Epithelial cell of esophagus (primary cell): ENCODE measurements at regions not wholly inside any gene's neighbourhood (a gene's known extent, or its start where the extent isn't known, plus 50 kb on each side); places are given as distances from the start of the nearest gene placed in this dataset.

Experiments
- DNase-seq: peaks from one replicate; pipeline ENCODE4 v3.0.0; 2010; ENCODE audit warnings: low read depth
- H3K4me3 ChIP-seq: 2 replicates; pipeline ENCODE4 v1.5.1; 2011; ENCODE audit warnings: mild to moderate bottlenecking, low read length, control low read depth
- CTCF ChIP-seq: IDR thresholded peaks from 2 replicates; pipeline ENCODE4 v1.5.1; 2011; ENCODE audit warnings: low read depth, mild to moderate bottlenecking, low read length, control low read depth, inconsistent platforms; ENCODE audit not compliant: insufficient read depth; ENCODE audit errors: missing control alignments

- no peak for TF ChIP-seq CTCF
- H3K4me3 ChIP-seq: no peak overlapping the region
- DNase-seq: no peak
Measured at GRCh38 chr1:95562230-95562629, 328.2 kb downstream of the RWDD3 start.

GRCh38 chr1:95572002-95572401 lies 338.0 kb downstream of the RWDD3 start:
- no peak overlapping the region for H3K4me3 ChIP-seq
- no peak for DNase-seq
- no peak for TF ChIP-seq CTCF

GRCh38 chr1:95572962-95573361 lies 339.0 kb downstream of the RWDD3 start:
- H3K4me3 ChIP-seq: no peak overlapping the region
- no peak for TF ChIP-seq CTCF
- DNase-seq: no peak

- no peak for TF ChIP-seq CTCF
- DNase-seq: no peak
- H3K4me3 ChIP-seq: no peak overlapping the region
Measured at GRCh38 chr1:95575291-95575690, 341.3 kb downstream of the RWDD3 start.

- peak; percentile 89 for DNase-seq
- TF ChIP-seq CTCF: no peak
- H3K4me3 ChIP-seq: no peak overlapping the region
Measured at GRCh38 chr1:95578462-95578861, 344.5 kb downstream of the RWDD3 start.

- no peak for TF ChIP-seq CTCF
- H3K4me3 ChIP-seq: no peak overlapping the region
- no peak for DNase-seq
Measured at GRCh38 chr1:95582191-95582590, 348.2 kb downstream of the RWDD3 start.

GRCh38 chr1:95582746-95583145 lies 348.7 kb downstream of the RWDD3 start:
- no peak for DNase-seq
- TF ChIP-seq CTCF: no peak
- no peak overlapping the region for H3K4me3 ChIP-seq
